ENCODE measurements at regions not wholly inside any gene's neighbourhood (a gene's known extent, or its start where the extent isn't known, plus 50 kb on each side); places are given as distances from the start of the nearest gene placed in this dataset.
A peak's percentile ranks its signal among the peaks of the same experiment; 100 is the strongest.

DNA sequence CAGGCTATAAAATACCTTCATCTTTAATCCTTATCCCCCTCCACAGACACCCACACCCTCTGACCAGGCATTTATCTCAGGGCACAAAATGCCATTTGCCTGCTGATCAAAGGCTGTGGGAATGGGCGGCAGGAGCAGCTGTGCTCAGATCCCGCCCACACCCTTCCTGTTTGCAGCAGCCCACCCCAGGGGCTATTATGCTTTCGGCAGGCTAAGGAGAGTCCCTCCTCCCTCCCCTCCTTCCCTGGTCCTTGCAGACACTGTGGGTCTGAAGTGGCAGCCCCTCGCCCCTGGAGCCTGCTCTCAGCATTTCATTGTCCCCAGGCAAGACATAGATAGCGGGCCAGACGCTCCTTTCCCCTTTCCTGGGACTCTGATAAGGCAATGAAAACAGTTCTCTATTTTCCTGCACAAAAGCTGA, 220.8 kb upstream of the HEY2 start:
- no TSS peak for BruUV-seq (replicated peaks)
- H3K4me2 ChIP-seq (ENCODE audit: insufficient read depth, low read length), result peak overlapping the region; percentile 48
- H3K79me2 ChIP-seq (ENCODE audit: control insufficient read depth, insufficient read depth, low read length), result no peaks in the 10 kb centered on the region
- FAIRE-seq (peak; percentile 6), DNase-seq (ENCODE audit: extremely low read depth in 1 of 4, low spot score in 3 of 4) (peak in 2 of 4 experiments; percentile 17 to 40), ATAC-seq (peak; percentile 52)
- ChIA-PET POLR2A (interaction anchor here (0.7 kb wide), 1 partner anchor 43 kb away, joined by 3 read pairs; no protein-coding TSS in a partner anchor), CTCF (ENCODE audit: low intra/inter-chr PET ratio) (no interaction called here)
- in situ Hi-C loops (cut with MboI) (no loop called here), intact Hi-C loops (cut with micrococcal nuclease) (no loop called here)
- no peak for TF ChIP-seq HOXB6 (CRISPR knock-in tag; IDR thresholded peaks at IDR 0.05; ENCODE audit: borderline replicate concordance)
- TF ChIP-seq CBFA2T2 (conservative IDR thresholded peaks at IDR 0.05), result peak; percentile 35
- TF ChIP-seq, protein P1, sequence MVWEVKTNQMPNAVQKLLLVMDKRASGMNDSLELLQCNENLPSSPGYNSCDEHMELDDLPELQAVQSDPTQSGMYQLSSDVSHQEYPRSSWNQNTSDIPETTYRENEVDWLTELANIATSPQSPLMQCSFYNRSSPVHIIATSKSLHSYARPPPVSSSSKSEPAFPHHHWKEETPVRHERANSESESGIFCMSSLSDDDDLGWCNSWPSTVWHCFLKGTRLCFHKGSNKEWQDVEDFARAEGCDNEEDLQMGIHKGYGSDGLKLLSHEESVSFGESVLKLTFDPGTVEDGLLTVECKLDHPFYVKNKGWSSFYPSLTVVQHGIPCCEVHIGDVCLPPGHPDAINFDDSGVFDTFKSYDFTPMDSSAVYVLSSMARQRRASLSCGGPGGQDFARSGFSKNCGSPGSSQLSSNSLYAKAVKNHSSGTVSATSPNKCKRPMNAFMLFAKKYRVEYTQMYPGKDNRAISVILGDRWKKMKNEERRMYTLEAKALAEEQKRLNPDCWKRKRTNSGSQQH (CRISPR knock-in tag; IDR thresholded peaks at IDR 0.05), result no peak
- TF ChIP-seq JUN (IDR thresholded peaks at IDR 0.05; ENCODE audit: borderline replicate concordance, low read depth, low read length), result no peak
- no peak for TF ChIP-seq JUN (CRISPR knock-in tag; IDR thresholded peaks at IDR 0.05; ENCODE audit: borderline replicate concordance)
- peak; percentile 50 for TF ChIP-seq CBFA2T3 (IDR thresholded peaks at IDR 0.05)
- TF ChIP-seq LARP7 (IDR thresholded peaks at IDR 0.05), result no peak
- no peaks in the 10 kb centered on the region for H3K9me1 ChIP-seq (ENCODE audit: control insufficient read depth, insufficient read depth, low read length)
- H3K4me1 ChIP-seq (replicated peaks in 1 of 2; ENCODE audit: control insufficient read depth in 2 of 2, insufficient read depth in 2 of 2, low read length in 2 of 2), result peaks cover under 1 to 4% of the 10 kb centered on the region in 2 experiments; a peak in 3 of 5 replicates
- H2AFZ ChIP-seq (ENCODE audit: low read depth, low read length), result peak overlapping the region; percentile 11; the same call in 1 of the 2 replicates
- peaks cover 3 to 9% of the 10 kb centered on the region in 2 experiments; a peak in 3 of 5 replicates for H3K27me3 ChIP-seq (ENCODE audit: control insufficient read depth in 2 of 2, insufficient read depth in 2 of 2, low read length in 2 of 2)
- WGBS (ENCODE audit: insufficient coverage, low coverage, missing lambda C conversion rate), result 2% methylated on average over 6 of the region's 6 CpGs
- H4K20me1 ChIP-seq (replicated peaks; ENCODE audit: control insufficient read depth, insufficient read depth, low read length), result no peaks in the 10 kb centered on the region
- H3K9me3 ChIP-seq (replicated peaks; ENCODE audit: control insufficient read depth, insufficient read depth, low read depth, low read length), result no peaks in the 10 kb centered on the region
- H3K27ac ChIP-seq (ENCODE audit: extremely low read depth, low read depth, low read length), result no peak overlapping the region
- H3K4me3 ChIP-seq, result no peak overlapping the region
- H3K36me3 ChIP-seq (ENCODE audit: control insufficient read depth, insufficient read depth, low read length), result no peaks in the 10 kb centered on the region
- no peak overlapping the region for H3K9ac ChIP-seq (ENCODE audit: insufficient read depth in 1 of 2, low read depth in 2 of 2, low read length in 2 of 2)
